ENCODE measurements at regions not wholly inside any gene's neighbourhood (a gene's known extent, or its start where the extent isn't known, plus 50 kb on each side); places are given as distances from the start of the nearest gene placed in this dataset.

GRCh38 chr21:15308333-15308732 lies 243.5 kb upstream of the NRIP1 start:
- no peak for TF ChIP-seq ZNF174 (tag by site-specific recombination; IDR thresholded peaks at IDR 0.05)
- no peak for TF ChIP-seq CTCF (tag by site-specific recombination; IDR thresholded peaks at IDR 0.05)
- TF ChIP-seq ZNF433 (tag by site-specific recombination; IDR thresholded peaks at IDR 0.05; ENCODE audit: low read depth): no peak
- TF ChIP-seq ATF2 (tag by site-specific recombination; IDR thresholded peaks at IDR 0.05; ENCODE audit: low read depth): no peak
- no peak for TF ChIP-seq ZBTB1 (tag by site-specific recombination; IDR thresholded peaks at IDR 0.05)
- no peak for TF ChIP-seq ZNF76 (tag by site-specific recombination; IDR thresholded peaks at IDR 0.05; ENCODE audit: borderline replicate concordance, low read depth)
- no peak for TF ChIP-seq HOXA7 (CRISPR knock-in tag; IDR thresholded peaks at IDR 0.05; ENCODE audit: borderline replicate concordance)
- no peak for TF ChIP-seq ZNF311 (tag by site-specific recombination; IDR thresholded peaks at IDR 0.05; ENCODE audit: borderline replicate concordance)
- no peak for TF ChIP-seq ZNF423 (tag by site-specific recombination; IDR thresholded peaks at IDR 0.05)
- TF ChIP-seq ZNF792 (tag by site-specific recombination; IDR thresholded peaks at IDR 0.05): no peak
- TF ChIP-seq ZNF10 (tag by site-specific recombination; IDR thresholded peaks at IDR 0.05): no peak

All from HEK293 (cell line).